ENCODE measurements at regions not wholly inside any gene's neighbourhood (a gene's known extent, or its start where the extent isn't known, plus 50 kb on each side); places are given as distances from the start of the nearest gene placed in this dataset.

DNA sequence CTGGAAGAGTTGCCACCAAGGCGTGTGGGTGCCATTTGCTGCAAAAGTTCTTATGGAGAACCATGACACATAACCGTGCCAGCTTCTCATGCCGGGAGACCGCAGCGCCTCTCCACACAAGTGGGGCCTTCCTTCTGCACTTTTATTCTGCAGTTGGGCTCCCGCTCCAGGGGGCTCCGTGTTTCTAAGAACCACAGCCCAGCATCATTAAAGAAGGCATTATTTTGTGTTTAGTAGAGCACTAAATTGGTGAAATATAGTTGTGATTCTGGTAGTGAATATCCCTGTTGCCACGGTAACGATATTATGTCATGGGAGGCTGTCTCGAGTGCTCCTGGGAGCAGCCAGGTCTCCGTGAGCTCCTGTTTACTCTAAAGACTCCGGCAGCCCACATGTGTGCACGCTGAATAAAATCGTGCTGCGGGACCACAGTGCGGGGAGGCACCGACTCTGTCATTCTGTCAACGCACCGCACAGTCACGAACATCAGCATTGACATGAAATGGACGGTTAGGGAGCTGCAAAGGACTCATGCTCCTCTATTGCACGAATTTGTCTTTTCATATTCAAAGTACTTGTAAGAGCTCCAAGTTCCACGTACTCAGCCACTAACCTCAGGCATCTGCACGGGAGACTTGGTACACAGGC is 68.8 kb upstream of the PITRM1 start:
- TF ChIP-seq, protein P1, sequence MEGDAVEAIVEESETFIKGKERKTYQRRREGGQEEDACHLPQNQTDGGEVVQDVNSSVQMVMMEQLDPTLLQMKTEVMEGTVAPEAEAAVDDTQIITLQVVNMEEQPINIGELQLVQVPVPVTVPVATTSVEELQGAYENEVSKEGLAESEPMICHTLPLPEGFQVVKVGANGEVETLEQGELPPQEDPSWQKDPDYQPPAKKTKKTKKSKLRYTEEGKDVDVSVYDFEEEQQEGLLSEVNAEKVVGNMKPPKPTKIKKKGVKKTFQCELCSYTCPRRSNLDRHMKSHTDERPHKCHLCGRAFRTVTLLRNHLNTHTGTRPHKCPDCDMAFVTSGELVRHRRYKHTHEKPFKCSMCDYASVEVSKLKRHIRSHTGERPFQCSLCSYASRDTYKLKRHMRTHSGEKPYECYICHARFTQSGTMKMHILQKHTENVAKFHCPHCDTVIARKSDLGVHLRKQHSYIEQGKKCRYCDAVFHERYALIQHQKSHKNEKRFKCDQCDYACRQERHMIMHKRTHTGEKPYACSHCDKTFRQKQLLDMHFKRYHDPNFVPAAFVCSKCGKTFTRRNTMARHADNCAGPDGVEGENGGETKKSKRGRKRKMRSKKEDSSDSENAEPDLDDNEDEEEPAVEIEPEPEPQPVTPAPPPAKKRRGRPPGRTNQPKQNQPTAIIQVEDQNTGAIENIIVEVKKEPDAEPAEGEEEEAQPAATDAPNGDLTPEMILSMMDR (IDR thresholded peaks at IDR 0.05), result no peak
- no peak for TF ChIP-seq POLR2A (IDR thresholded peaks at IDR 0.05)

Measured in heart left ventricle (tissue), 13 donors.